GM21723 (cell line): ENCODE measurements at regions not wholly inside any gene's neighbourhood (a gene's known extent, or its start where the extent isn't known, plus 50 kb on each side); places are given as distances from the start of the nearest gene placed in this dataset.

Experiments used
- ATAC-seq: cut with Tn5 transposase; IDR thresholded peaks from one replicate; pipeline ENCODE4 v1.9.1; 2021; ENCODE audit warnings: mild to moderate bottlenecking, moderate library complexity; ENCODE audit not compliant: unreplicated experiment

DNA sequence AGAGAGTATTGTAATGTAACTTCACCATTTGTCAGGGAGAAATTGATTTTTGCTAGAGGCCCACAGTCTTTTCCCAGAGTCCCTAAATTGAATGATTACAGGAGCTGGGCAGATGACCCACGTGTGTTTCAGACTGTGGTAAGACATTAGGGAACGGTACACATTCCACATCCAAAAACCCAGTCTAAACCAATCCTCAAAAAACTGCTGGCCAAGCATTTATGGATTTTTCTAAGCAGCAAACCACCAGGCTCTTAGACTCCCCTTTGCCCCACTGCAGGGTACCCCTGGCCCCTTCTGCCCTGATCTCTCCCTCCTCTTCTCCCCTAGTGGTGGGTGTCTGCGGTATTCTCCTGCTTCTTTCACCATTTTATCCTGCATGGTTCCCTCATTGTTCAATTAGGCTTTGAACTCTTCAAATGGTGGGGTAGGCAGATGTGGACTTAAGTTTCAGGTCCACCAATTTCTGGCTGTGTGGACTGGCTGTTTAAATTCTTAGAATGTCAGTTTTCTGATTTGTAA lies 135.5 kb upstream of the SORCS3 start:
- no peak for ATAC-seq

DNA sequence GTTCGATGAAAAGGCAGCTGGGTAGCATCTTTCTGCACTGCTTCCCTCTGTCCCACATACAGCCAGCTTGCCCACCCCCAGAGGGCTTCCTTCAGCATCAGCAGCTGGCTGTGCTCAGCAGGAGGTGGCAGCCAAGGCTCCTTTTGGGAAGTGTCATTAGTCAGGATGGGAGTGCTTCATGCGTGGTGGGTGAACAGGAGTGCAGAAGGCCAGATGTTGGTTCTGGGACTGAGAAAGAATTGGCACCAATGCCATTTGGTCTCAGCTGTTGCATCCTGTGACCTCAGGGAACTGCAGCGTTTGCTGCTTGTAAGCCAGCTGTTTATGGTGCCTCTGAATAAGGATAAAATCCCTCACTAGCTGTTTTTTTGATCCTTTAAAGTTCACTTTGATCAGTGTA lies 131.1 kb upstream of the SORCS3 start:
- ATAC-seq = no peak

DNA sequence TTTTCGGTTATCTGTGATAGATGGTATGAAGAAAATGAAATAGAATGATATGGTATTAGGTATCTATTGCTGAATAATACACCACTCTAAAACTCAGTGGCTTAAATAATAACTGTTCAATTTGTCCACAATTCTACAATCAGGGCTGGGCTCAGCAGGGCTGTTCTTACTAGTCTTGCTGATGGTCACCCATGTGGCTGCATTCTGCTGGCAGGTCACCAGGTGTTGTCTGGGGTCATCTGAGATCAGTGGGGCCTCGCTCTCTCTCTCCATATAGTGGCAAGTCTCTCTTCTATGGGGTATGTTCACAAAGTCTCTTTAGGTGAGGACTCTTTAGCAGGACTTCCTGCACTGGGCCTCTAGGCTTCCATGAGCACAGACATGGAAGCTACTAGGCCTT lies 130.4 kb upstream of the SORCS3 start:
- no peak for ATAC-seq

DNA sequence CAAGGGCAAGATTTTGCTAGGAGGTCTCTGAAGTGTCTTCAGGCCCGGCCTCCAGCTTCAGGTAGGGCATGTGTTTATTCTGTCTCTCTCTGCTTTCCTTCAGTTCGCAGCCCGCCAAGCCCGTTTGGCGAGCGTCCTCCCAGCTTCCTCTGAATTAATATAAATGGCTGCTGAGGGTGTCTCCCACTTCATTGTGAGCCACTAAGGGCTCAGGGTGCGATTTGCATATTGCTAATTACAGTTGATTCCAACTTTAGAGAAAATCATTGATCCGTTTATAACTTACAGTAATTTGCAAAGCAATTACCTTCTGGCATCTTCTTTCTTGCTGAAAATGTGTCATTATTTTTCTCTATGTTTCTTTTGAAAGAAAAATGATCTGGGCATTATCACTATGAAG lies 128.3 kb upstream of the SORCS3 start:
- ATAC-seq = no peak

DNA sequence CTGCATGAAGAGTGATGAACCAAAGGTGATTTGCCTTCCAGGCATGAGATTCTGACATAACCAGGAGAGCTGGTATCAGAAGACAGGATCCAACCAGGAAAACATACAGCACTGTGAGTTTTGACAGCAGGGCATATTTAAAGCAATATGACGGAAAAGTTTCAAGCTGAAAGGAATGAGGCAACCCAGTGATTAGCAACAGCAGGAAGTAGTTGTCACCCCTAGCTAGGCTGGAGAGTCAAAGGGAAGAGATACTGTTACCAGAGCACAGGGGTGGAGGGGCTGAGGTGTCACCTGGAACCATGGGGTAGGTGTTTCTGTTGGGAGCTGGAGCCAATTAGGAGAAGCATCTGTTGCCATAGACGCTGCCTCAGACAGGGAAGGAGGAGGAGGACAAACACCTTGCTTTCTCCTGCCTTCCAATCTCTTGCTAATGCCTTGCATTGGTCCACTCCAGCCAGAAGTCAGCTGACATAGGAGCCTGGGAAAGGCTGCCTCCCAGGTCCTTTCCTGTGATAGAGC lies 125.4 kb upstream of the SORCS3 start:
- ATAC-seq = no peak

DNA sequence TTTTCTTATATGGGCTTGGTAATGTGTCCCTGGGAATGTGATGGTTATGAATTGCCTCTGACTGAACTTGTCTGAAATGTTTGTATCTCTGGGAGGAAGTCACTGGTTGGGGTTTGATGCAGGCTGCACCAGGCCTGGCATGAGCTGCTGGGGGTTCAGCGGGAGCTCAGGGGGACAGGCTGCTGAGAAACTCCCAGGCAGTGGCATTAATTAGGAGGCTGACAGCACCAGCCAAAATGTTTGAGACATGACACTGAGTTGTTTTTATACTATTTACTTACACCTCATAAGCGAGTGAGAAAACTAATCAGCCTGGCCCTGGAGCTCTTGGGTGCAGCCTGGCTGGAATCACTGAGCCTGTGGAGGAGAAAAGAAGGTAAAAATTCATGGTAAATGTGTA lies 124.1 kb upstream of the SORCS3 start:
- no peak for ATAC-seq

DNA sequence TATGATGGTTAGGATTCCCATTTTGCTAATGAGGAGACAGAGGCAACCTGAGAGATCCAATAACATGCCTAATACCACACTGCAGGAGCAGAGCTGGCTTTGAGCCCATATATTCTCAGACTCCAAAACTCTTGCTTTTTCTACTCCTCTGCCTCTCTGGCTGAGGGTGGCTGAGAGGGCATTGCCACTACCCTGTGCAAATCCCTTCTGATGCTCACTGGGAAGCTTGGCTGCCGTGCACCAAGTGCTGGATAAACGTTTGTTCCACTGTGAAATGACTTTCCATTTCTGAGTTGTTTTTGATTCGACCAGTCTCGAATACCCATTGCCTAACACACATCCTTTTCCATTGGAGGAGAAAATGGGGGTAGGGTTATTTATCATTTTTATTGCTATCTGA lies 123.1 kb upstream of the SORCS3 start:
- no peak for ATAC-seq

DNA sequence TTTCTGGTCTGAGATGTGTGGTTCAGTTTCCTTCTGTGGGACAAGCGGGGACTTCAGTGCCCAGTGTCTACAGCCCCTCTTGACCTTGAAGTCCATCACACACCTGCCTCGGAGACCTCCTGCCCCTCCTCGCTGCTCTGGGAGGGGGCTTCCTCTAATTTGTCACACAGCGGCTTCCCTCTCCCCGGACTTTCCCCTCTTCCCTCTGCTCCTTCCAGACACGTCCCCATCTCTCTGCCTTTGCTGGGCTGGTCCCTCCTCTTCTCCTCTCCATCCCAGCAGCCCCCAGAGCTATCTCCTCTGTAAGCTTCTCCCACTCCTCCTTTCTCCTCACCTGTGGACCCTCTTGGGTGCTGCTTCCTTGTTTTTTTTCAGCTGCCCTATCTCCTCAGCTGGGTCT lies 122.2 kb upstream of the SORCS3 start:
- no peak for ATAC-seq

DNA sequence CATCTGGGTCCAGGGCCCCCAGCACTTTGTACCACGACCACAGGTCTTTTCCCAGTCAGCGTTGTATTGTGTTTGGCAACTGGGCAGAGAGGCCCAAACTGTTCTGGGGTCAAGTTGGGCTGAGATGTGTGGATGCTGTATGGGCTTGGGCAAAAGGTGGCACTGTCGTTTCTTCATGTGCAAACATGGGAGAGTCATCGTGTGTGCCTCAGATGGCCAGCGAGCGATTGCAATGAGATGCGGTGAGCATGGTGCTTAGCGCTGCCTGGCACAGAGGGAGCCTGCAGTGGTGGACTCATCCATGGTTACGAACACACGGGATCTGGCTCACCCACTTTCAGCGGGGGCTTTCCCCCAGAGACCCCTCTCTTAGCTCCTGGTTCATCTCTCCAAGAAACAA lies 120.4 kb upstream of the SORCS3 start:
- no peak for ATAC-seq

DNA sequence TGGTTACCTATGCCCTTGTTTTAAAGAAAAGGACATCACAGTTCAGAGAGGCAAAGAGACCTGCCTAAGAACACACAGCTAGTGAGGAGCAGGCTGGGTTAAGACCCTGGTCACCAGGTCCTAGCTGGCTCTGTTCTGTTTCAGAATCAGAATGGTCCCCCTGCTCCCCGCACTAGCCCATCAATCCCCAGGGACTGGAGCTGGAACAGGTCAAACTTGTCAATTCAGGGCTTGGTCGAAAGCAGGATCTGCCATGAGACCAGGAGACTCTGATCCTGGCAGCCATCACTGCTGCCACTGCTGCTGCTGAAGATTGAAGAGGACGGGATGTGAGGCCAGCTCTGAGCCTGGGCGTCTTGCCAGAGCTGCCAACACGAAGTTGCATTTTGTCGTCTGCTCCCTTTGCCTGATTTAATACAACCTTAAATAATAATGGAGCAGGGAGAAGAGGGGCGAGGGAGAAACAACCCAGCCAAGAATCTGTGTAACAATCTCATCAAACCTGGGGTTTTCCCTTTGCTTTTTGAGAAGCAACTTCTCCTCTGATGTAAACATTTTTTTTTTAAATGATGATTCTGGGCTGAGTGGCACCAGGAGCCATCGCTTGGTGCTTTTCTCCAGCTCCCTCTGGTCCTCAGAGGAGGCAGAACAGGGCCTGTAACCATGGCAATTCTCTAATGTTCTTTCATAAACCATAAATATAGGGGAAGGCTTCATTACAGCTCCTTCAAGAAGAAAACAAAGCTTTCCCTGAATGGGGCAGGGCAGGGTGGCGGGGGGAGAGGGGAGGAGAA lies 119.0 kb upstream of the SORCS3 start:
- ATAC-seq = no peak

DNA sequence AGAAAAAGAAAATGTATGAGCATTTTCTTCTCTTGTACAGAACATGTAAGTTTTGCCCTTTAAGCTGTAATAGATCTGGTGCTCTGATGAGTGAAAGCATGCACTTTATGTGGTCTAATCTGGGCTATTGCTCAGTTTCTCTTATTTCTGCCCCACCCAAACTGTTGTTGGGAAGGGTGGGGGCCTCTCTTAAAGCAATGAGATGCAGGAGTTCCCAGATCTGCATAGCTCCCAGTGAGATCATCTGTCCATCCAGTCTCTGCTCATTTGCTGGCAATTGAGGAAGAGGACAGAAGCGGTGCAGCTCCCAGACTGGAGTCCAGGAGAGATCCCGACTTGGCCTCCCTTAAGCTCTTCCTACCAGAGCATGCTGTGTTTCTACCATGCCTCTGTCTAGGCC lies 114.9 kb upstream of the SORCS3 start:
- ATAC-seq = no peak

DNA sequence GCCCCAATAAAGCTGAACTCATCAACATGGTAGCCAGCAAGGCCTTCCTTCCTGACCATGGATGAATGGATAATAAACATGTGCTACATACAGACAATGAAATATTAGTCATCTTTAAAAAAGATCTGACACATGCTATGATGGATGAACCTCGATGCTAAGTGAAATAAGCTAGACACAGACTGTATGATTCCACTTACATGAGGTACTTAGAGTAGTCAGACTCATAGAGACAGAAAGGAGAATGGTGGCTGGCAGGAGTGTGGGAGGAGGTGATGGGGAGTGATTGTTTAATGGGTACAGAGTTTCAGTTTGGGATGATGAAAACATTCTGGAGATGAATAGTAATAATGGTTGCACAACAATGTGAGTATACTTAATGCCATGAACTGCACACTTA lies 114.1 kb upstream of the SORCS3 start:
- ATAC-seq = no peak

DNA sequence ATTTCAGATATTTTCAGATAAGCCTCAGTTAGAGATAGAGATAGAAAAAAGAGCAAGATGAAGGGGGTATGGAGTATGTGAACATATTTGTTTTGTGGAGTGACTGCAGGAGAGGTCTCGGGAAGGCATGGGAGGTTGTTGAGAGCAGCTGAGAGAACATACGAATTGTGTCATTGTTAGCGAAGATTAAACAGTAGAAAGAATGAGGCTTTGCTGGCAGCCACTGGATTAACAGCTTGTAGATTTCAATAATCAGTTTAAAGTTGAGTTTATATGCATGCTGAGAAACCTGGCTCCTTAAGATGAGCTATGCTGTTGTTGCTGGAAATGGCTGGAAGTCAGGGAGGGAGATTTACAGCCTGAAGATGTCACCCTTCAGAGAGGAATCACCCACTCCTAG lies 100.9 kb upstream of the SORCS3 start:
- no peak for ATAC-seq

DNA sequence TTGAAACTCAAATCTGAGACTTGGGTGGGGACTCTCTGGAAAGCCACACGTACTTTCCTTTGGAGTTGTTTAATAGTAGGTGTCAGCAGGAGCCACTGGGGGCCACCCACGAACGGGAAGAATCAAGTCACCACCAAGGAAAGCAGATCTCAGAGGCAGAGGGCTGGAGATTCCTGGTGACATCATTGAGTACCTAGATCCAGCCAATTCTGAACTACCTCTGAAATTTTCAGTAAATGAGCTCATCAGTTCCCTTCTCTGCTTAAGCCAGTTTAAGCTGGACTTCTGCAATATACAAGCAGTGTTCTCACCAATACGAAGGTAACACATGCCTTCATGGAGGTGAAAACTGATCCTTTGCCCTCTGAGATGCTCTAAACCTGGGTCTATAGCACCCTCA lies 99.3 kb upstream of the SORCS3 start:
- ATAC-seq = no peak

DNA sequence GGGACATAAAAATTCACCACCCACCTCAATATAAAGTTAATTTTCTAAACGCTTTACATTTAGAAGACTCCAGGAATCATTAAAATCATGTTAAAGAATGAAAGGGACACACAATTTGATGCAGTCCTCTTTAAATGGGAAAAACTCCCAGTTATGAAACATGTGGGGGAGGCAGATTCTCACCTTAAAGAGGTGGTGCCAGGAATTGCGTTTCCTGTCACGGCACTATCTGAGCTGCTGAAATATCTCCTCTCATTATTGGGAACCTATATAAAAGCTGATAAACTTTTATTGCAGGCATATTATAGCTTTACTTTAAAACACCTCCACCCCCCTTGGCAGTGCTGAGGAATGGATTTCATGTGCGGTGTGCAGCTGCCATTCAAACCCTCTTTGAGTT lies 94.8 kb upstream of the SORCS3 start:
- ATAC-seq = no peak

DNA sequence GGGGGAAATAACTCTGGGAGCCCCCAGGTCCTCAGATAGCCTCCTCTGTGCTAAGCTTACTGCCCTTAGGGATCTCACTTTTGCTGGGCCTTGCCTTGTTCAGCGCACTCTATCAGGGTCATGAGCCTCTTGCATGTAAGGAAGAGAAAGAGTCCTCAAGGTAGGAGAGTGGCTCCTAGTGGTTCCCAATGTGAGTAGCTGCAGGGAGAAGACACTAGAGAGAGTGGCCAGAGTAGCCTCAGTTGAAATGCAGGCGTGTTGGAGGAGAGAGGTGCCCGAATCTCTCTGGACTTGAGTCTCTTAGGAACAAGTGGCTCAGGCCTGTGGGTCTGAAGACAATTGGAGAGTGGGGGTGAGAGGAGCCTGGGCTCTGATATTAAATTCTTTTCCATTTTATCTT lies 94.3 kb upstream of the SORCS3 start:
- no peak for ATAC-seq

DNA sequence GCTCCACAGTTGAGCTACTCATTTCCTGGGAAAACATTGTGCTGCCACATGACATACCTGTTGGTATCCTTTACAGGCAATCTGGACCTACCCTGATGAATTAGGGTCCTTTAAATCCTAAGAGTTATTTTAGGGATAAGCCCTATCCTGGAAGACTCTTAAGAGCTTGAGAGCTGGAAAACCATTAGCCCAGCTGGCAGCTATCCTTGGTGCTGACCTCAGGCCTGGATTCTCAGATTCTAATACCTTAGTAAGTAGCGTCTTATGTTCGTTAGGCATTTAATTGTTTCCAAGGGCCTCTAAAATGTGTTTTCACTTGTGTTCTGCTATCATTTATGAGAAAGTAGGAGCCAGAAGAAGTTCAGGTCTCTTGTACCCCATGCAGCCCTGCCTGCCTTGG lies 93.0 kb upstream of the SORCS3 start:
- ATAC-seq = no peak

DNA sequence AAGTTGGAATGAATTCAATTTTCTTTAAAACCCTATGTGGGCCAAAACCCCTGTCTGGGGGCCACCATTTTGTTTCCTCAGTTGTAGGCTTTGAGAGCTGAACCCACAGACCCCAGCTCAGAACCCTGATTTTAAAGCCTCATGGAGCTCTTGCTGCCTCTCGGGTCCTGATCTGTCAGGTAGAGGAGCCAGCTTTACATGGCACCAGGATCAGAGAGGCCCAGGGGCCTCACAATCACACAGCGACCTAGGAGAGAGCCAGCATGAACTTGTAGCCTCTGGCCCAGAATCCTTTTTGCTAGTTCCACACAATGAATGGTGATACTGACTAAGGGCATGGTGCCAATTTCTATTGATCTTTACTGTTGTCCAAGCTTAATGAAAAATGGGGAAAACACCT lies 84.3 kb upstream of the SORCS3 start:
- no peak for ATAC-seq

DNA sequence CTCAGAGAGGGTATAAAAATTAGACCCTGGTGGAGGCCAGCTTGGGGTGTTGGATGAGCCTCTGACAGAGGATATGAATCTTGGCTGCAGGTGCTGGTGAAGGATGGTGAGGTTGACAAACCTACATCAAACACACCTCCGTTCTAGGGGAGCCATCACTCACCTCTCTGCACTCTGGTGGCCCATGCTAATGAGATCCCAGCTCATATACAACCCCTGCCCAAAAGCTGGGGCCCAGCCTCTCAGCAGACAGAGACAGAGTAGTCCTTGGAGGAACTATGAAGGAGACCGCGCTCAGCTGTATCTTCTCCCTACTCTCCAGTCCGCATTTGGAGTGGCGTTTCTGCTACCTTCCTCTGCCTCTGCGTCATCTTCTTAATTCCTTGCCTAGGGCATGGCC lies 83.1 kb upstream of the SORCS3 start:
- ATAC-seq = no peak

DNA sequence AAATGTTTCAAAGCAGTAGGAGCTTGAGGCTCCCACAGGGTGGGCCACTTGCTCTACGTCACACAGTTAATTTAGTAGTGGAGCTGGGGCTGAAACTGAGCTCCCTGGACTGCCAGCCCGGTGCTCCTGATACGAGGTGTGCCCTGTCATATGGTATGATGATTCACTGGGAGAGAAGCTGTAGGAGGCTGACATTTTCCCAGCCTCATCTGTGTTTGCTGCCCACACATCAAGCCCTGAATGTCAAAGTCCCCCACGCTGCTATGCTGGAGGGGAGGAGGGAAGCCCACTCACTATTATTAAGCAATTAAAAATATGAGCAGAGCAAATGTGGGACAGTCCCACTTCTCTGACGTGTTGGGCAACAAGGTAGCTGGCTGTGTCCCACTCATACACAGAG lies 81.2 kb upstream of the SORCS3 start:
- no peak for ATAC-seq

DNA sequence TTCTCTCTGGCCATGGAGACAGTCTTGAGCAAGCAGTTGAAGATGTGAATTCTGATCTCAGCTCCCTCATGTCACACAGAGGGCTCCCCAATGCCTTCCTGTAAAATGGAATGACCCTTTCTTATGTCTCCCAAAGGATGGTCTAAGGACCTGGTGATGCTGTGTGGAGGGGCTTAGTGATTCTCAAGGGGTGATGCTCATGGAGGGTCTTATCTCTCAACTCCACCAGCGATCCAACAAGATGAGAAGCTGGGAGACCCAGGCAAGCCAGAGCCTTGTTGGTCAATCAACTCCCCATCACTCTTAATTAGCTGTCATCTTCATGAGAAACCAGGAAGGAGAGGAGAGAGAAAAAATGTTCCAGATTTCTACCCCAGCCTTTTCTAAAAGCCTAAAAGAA lies 78.0 kb upstream of the SORCS3 start:
- no peak for ATAC-seq

DNA sequence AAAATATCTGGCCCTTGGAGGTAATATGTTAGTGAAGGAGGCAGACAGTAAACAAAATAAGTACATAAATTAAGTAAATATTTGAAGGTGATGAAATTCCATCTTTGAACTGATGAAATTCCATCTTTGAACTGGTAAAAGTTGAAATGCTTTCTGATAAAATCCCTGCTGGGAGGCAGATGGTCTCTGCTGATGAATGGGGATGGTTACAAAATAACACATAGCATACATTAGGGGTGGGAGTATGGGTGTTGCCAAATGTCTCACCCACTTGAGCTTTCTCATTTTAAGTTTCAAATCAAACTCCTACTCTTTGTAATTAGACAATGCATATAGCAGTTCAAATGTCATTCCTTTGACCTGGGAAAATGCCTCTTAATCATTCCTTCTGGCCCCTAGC lies 77.5 kb upstream of the SORCS3 start:
- no peak for ATAC-seq

DNA sequence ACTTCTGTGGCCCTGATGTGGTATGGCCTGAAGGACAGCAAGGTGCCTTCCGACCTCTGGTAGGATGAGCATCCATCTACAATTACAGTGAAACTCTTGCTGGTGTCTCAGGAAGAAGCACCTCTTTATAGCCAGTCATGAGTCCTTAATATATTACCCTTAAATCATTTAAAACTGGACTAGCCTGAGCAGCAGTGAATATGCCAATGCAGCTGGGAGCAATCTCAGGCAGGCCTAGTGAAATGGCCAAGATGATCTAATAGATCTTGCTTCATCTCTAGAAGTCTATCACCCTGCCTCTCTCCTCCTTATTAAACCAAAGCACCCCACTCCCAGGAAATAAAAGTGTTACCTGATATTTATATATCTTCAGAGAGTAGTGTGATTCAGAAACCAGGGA lies 66.7 kb upstream of the SORCS3 start:
- no peak for ATAC-seq
